ENCODE measurements at regions not wholly inside any gene's neighbourhood (a gene's known extent, or its start where the extent isn't known, plus 50 kb on each side); places are given as distances from the start of the nearest gene placed in this dataset.
"Not testable (repeated sequence)": the region's sequence is repeated elsewhere in the genome, so short reads cannot be mapped to it uniquely, and the experiment has no call there.

GRCh38 chr1:5770981-5771765 is 221.1 kb downstream of the NPHP4 start:
- Mint-ChIP-seq H3K9me3 (peaks cover 5% of the 10 kb centered on the region), H3K4me3 (peak overlapping the region in 2 of 3 experiments; percentile 40 to 70), H3K36me3 (ENCODE audit: low read depth) (no peaks in the 10 kb centered on the region), H3K4me1 (peaks cover 13% of the 10 kb centered on the region), H3K27ac (peak overlapping the region in 2 of 3 experiments; percentile 39 to 61), H3K27me3 (ENCODE audit: low read depth) (peaks cover 53% of the 10 kb centered on the region)
- TF ChIP-seq, protein P1, sequence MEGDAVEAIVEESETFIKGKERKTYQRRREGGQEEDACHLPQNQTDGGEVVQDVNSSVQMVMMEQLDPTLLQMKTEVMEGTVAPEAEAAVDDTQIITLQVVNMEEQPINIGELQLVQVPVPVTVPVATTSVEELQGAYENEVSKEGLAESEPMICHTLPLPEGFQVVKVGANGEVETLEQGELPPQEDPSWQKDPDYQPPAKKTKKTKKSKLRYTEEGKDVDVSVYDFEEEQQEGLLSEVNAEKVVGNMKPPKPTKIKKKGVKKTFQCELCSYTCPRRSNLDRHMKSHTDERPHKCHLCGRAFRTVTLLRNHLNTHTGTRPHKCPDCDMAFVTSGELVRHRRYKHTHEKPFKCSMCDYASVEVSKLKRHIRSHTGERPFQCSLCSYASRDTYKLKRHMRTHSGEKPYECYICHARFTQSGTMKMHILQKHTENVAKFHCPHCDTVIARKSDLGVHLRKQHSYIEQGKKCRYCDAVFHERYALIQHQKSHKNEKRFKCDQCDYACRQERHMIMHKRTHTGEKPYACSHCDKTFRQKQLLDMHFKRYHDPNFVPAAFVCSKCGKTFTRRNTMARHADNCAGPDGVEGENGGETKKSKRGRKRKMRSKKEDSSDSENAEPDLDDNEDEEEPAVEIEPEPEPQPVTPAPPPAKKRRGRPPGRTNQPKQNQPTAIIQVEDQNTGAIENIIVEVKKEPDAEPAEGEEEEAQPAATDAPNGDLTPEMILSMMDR (IDR thresholded peaks at IDR 0.05; ENCODE audit: unreplicated experiment in 3 of 3) = no peak

- Mint-ChIP-seq H3K27ac (no peak overlapping the region), H3K4me3 (no peak overlapping the region), H3K36me3 (ENCODE audit: low read depth) (no peaks in the 10 kb centered on the region), H3K9me3 (peaks cover 5% of the 10 kb centered on the region), H3K4me1 (peaks cover 13% of the 10 kb centered on the region), H3K27me3 (ENCODE audit: low read depth) (peaks cover 59% of the 10 kb centered on the region)
- TF ChIP-seq, protein P1 (IDR thresholded peaks at IDR 0.05; ENCODE audit: unreplicated experiment in 3 of 3) = no peak
Observed at GRCh38 chr1:5769760-5770159, 222.5 kb downstream of the NPHP4 start.

GRCh38 chr1:5769146-5769545 is 223.1 kb downstream of the NPHP4 start:
- H3K4me3 Mint-ChIP-seq = no peak overlapping the region
- peaks cover 13% of the 10 kb centered on the region for H3K4me1 Mint-ChIP-seq
- no peak overlapping the region for H3K27ac Mint-ChIP-seq
- TF ChIP-seq, protein P1 (IDR thresholded peaks at IDR 0.05; ENCODE audit: unreplicated experiment in 3 of 3) = no peak
- no peaks in the 10 kb centered on the region for H3K36me3 Mint-ChIP-seq (ENCODE audit: low read depth)
- H3K9me3 Mint-ChIP-seq = peaks cover 5% of the 10 kb centered on the region
- peaks cover 63% of the 10 kb centered on the region for H3K27me3 Mint-ChIP-seq (ENCODE audit: low read depth)

GRCh38 chr1:5768014-5768413 is 224.2 kb downstream of the NPHP4 start:
- Mint-ChIP-seq H3K27ac (peak overlapping the region in 1 of 3 experiments; percentile 34), H3K4me1 (peaks cover 13% of the 10 kb centered on the region), H3K9me3 (peaks cover 11% of the 10 kb centered on the region), H3K36me3 (ENCODE audit: low read depth) (no peaks in the 10 kb centered on the region), H3K4me3 (peak overlapping the region in 1 of 3 experiments; percentile 24), H3K27me3 (ENCODE audit: low read depth) (peaks cover 73% of the 10 kb centered on the region)
- TF ChIP-seq, protein P1 (IDR thresholded peaks at IDR 0.05; ENCODE audit: unreplicated experiment in 3 of 3) = no peak

DNA sequence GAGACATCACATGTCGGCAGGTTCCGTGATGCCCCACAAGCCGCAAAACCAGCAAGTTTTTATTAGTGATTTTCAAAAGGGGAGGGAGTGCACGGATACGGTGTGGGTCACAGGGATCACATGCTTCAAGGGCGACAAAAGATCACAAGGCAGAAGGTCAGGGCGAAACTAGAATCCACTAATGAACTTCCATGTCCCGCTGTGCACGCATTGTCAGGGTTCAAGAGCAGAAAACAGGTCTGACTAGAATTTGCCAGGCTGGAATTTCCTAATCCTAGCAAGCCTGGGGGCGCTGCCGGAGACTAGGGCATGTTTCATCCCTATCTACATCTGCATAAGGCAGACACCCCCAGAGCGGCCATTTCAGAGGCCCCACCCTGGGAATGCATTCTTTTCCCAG is 225.2 kb downstream of the NPHP4 start:
- H3K9me3 Mint-ChIP-seq = peaks cover 11% of the 10 kb centered on the region

GRCh38 chr1:5765997-5766913 is 226.0 kb downstream of the NPHP4 start:
- peaks cover 11% of the 10 kb centered on the region for H3K9me3 Mint-ChIP-seq
- no peak overlapping the region for H3K4me3 Mint-ChIP-seq
- peaks cover 12% of the 10 kb centered on the region for H3K4me1 Mint-ChIP-seq
- peak overlapping the region in 1 of 3 experiments; percentile 38 for H3K27ac Mint-ChIP-seq
- H3K36me3 Mint-ChIP-seq (ENCODE audit: low read depth) = no peaks in the 10 kb centered on the region
- TF ChIP-seq, protein P1 (IDR thresholded peaks at IDR 0.05; ENCODE audit: unreplicated experiment in 3 of 3) = no peak
- H3K27me3 Mint-ChIP-seq (ENCODE audit: low read depth) = peaks cover 71% of the 10 kb centered on the region

More for the DNA sequence above, 225.2 kb downstream of the NPHP4 start:
- Mint-ChIP-seq H3K27ac (peak overlapping the region in 1 of 3 experiments; percentile 38), H3K4me1 (peaks cover 13% of the 10 kb centered on the region), H3K27me3 (ENCODE audit: low read depth) (peaks cover 73% of the 10 kb centered on the region)
- H3K4me3 Mint-ChIP-seq; H3K36me3 Mint-ChIP-seq (ENCODE audit: low read depth): not testable (repeated sequence)
